Fibroblast of skin of back (primary cell): ENCODE measurements at regions not wholly inside any gene's neighbourhood (a gene's known extent, or its start where the extent isn't known, plus 50 kb on each side); places are given as distances from the start of the nearest gene placed in this dataset.

Experiments
- DNase-seq: peaks from one replicate; pipeline ENCODE4 v3.0.0-alpha.2; 2013

GRCh38 chr4:95651891-95652290, 103.1 kb upstream of the UNC5C start:
- DNase-seq = no peak

DNA sequence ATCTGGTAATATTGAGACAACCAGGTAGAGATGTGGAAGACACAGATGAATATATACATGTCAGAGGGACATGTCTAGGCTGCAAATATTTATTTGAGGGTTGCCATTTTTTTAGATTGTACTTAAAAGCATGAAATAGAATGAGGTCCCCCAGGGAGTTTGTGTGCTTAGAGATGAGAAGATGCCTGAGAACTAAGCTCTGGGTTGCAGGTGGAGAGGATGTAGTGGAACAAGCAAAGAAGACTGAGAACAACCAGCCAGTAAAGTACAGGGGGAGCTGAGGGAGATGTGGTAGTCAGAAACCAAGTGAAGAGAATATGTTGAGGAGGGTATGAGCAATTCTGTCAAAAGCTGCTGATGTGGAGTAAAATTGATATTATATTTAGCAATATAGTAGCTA, 95.6 kb upstream of the UNC5C start:
- no peak for DNase-seq

DNA sequence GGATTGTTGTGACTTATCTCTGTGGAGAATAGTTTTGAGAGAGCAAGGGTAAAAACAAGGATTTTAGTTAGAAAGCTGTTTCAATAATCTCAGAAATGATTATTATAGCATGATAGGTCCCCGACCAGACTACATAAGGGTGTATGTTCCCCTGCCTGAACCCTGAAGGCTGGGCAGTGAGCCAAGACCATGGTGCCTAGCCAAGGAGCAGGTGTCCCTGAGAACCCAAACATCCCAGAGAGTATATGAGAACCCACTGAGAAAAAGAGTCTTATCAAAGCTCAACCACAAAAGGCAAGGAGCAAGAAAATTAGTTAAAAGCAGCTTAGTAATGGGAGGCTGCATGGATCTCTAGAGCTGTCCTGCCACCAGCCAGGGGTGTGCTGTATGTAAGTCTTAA, 94.9 kb upstream of the UNC5C start:
- DNase-seq = no peak

DNA sequence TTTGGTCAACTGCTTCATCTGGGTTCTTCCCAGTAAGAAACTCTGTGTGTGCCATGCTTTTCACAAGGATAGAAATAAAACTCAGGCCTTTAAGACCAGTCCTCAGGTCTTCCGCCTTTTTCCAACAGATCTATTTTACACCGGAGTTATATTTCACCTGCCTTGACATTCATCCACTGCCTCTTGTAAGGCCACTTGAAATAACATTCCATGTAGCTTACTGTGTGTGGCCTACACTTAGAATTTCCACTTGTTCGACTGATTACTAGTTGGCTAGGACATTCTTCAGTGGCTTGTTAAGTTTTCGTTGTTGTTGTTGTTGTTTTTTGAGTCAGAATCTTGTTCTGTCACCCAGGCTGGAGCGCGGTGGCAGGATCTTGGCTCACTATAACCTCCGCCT, 92.8 kb upstream of the UNC5C start:
- no peak for DNase-seq

- DNase-seq = no peak
Measured at GRCh38 chr4:95640311-95640710, 91.5 kb upstream of the UNC5C start.

DNA sequence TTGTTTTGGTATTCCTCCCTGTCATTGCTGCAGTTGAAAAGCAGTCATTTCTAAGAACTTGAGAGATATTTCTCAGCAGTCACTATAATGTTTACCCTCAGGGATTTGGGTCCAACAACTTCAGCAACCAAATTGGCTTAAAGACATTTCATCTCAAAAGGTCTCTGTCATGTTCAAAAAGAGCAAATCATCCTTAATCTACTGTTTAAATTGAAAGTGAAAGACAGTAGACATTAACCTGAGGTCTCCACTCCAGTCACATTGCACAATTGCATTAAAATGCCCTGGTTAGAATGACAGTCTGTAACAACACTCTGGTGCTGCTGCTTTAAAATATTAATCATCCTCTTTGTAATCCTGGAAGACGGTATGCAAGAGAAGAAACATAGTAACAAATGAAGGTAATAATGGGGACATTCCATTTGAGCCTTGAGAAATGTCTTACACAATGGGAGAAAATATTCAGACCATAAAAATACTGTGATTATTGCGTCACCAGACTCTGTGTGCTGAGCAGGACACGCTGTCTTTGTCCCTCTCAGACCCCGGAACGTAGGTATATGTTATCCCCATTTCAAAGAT, 90.2 kb upstream of the UNC5C start:
- DNase-seq = no peak

- DNase-seq = peak; percentile 5
Measured at GRCh38 chr4:95637043-95637600, 88.3 kb upstream of the UNC5C start.

DNA sequence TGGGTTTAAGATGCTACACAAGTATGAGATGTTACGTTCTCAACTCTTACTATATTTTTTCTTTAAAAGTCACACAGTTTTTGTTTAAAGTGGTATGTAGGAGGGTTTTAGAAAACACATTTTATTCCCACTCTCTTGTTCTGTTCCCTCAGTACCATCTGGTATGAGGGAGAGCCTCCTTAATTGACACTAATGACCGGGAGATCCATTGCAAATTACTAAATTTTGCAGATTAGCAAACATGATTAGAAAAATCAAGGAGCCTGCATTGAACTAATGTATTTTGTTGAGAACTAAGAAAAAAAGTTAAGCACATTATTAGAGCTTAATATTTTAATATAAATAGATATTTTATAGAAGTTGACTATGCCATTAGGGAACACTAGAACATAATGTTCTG, 87.3 kb upstream of the UNC5C start:
- no peak for DNase-seq

GRCh38 chr4:95627709-95628108, 78.9 kb upstream of the UNC5C start:
- no peak for DNase-seq

DNA sequence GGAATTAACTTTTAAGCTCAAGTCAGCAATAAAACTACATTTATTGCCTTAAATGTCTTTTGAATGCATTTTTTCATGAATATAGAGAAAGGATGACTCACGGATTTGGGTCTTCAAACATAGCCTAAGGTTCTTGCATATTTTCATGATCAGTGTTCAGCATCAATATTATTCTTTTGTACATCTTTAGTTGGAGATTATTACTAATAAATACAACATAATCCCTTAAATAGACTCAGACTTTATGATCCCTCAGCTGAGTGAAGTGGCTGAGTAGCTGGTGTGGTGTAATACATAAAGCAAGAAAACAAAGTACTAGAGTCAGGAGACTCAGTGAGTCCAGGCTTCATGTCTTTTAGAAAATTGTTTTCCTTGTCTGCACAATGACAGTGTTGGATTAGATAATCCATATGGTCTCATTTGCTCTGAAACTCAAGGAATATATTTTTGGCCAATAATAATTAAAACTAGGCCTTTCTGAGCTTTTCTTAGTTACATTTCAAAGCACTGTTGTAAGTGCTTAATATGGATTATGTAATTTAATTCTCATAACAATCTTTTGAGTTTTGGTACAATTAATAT, 78.3 kb upstream of the UNC5C start:
- DNase-seq = peak; percentile 61

DNA sequence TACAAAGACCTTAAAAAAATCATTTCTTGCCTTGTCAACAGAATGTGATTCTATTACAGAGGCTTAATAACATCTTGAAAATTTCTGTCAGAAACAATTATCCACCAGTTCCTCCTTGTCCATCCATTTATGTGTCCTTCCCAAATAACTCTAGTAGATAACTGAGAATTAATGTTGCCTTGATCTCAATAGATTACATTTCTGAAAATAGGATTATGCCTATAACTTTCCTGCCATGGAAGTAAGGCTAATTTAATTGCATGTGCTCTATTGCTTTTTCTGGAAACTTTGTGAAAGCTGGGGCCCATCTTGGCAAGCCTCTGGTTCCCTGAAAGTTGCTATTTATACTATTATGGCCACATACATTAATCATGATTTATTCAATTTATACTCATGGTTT, 76.2 kb upstream of the UNC5C start:
- no peak for DNase-seq

- DNase-seq = no peak
Measured at GRCh38 chr4:95619525-95620443, 71.0 kb upstream of the UNC5C start.

DNA sequence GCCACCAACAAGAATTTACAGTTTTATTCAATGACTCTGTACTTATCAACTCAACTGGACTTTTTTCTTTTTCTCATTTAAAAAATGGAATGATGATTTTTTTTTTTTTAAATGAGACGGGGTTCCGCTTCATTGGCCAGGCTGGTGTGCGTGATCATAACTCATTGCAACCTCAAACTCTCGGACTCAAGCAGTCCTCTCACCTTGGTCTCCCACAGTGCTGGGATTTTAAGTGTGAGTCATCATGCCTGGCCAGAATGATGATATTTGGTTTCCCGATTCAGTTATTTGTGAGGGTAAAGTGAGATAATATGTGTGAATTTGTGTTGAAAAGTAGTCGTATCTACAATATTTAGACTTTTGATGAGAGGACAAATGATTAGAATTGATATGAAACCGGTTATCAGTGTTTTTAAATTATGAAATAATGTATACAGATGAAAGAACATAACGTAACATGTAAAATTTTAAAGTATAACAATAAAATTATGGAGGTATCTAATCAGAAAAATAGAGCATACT, 66.0 kb upstream of the UNC5C start:
- DNase-seq = no peak

DNA sequence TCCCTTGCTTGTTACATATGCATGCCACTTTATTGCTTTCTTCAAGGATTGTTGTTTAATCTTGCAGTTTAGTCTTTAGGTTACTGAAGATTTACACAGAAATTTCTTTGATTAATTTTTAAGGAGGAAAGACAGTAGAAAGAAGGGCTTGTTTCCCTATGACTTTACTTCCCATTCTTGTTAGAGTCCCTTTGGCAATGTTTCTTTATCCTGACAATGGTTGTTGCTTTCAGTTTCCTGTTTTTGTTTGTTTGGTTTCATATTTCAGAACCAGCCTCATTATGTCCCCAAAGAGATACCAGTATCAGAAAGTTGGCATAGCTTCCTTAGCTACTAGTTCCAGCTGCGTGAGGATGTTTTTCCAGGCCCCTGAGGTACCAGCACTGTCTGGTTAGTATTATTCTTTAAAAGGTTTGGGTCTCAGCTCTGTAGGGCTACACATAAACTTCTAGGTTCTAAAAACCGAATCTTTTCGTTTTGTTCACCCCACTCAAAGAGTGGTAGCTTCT, 61.3 kb upstream of the UNC5C start:
- DNase-seq = no peak

DNA sequence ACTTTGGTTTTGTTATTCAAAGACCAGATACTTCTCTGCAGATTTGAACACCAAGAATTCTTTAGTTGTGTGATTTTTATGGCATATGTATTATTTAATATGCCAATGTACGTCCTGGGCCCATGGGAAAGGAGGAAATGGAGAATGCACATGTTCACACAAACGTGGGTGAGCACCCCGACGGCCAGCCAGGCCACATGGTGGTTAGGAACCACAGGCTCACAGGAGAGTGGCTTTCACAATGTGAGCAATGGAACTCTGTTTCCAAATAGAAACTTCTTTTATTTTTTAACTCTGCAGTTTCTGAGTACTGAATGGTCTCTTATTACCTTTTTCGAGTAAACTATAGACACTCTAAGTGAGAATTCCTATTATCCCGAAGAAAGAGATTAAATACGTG, 58.0 kb upstream of the UNC5C start:
- no peak for DNase-seq

DNA sequence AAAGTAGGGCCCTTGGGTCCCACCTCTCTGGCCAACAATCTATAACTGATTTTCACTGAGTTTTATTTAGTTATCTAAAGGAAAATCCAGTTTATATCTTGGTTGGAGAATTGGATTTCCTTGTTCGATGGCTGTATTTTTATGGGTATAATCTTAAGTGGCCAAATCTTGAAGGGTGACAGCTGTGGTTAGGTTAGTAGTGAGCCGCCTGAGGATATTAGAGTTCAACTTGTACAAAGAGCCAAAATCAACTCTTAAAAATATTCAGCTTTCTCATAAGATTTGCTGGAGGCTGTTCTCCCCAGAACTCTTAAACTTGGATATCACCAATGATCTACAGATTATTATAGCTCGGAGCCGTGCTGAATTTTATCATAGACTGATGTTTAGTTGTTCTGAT, 54.6 kb upstream of the UNC5C start:
- no peak for DNase-seq

- no peak for DNase-seq
Measured at GRCh38 chr4:95602872-95603271, 54.1 kb upstream of the UNC5C start.

GRCh38 chr4:95601356-95601755, 52.6 kb upstream of the UNC5C start:
- DNase-seq = no peak

DNA sequence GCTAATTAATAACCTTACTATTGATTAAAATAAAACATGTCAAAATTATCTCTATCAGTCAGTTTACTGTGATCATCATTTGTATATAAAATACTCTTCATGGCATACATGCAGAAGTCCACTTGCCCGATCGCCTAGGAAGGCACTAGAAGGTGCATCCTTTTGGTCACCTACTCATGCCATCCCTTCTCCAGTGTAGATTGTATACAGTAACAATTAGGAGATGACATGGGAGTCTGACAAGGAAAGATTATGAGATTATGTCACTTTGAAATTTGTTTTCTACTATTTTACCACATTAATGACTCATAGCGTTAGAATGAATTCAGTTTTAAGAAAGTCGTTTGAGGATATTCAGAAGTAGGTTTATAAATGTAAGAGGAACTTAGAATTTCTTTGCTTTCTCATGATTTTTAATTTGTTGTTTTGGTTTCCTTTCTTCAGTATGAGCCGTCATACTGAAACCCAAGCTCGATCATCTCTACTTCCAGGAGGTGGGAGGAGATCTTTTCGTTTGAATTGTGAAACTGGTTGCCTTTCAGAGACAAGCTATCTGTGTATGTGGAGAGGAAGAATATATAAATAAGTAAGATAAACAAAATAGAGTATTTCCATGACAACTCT, 51.1 kb upstream of the UNC5C start:
- DNase-seq = no peak
